K562 (cell line): ENCODE measurements at regions not wholly inside any gene's neighbourhood (a gene's known extent, or its start where the extent isn't known, plus 50 kb on each side); places are given as distances from the start of the nearest gene placed in this dataset.

Experiments used
- CHD2 ChIP-seq: IDR thresholded peaks from 2 replicates; pipeline ENCODE4 v1.6.1; 2011; ENCODE audit warnings: low read depth, low read length
- HNRNPH1 ChIP-seq: fragments of 200-400 bp; formaldehyde crosslinking; optimal IDR thresholded peaks from 2 replicates; pipeline ENCODE3; 2017; ENCODE audit warnings: low read depth, mild to moderate bottlenecking, low read length, moderate library complexity
- PRMT5 ChIP-seq: sonication (generic); formaldehyde crosslinking; IDR thresholded peaks from 2 replicates; pipeline ENCODE4 v1.5.0; 2020; ENCODE audit warnings: missing genetic modification reagents
- TF ChIP-seq, protein P1 (sequence below), 2 experiments: IDR thresholded peaks; 2 replicates each; pipeline ENCODE4 v1.6.1; 2011; ENCODE audit warnings: borderline replicate concordance in 1 of 2, control low read depth in 1 of 2, low read depth in 1 of 2, low read length in 1 of 2, mild to moderate bottlenecking in 1 of 2, mixed read lengths in 1 of 2, moderate library complexity in 1 of 2; ENCODE audit not compliant: insufficient read depth in 1 of 2, insufficient read length in 1 of 2, poor library complexity in 1 of 2, severe bottlenecking in 1 of 2; ENCODE audit errors: extremely low read depth in 1 of 2
- TF ChIP-seq, protein P2 (sequence below): conservative IDR thresholded peaks from 2 replicates; pipeline ENCODE4 v1.6.1; 2011; ENCODE audit warnings: low read depth, mild to moderate bottlenecking, low read length; ENCODE audit not compliant: control insufficient read depth
- TF ChIP-seq, protein P3 (sequence below): fragments of 450-650 bp; IDR thresholded peaks from 2 replicates; pipeline ENCODE4 v1.6.1; 2016; ENCODE audit warnings: missing biosample characterization, missing genetic modification characterization

DNA sequence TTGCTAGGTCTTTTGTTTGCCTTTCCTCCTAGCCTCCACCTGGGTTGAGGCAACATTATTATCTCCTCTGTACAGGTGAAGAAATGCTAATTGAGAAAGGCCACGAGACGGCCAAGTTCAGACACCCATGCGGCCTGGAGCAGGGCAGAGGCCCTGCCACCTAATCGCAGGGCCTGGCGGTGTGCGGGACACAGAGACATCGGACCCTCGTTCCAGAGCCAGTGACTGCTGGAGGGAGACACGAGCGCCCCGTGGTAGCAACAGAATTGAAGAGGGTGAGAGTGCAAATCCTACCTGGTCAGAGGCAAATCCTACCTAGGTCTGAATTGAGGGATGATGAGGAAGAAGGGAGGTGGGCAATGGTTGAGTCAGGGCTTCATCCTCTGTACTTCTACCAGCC is 113.8 kb upstream of the MEF2A start (continued):
- TF ChIP-seq, protein P1, sequence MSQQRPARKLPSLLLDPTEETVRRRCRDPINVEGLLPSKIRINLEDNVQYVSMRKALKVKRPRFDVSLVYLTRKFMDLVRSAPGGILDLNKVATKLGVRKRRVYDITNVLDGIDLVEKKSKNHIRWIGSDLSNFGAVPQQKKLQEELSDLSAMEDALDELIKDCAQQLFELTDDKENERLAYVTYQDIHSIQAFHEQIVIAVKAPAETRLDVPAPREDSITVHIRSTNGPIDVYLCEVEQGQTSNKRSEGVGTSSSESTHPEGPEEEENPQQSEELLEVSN (IDR thresholded peaks at IDR 0.05; ENCODE audit: borderline replicate concordance in 1 of 2, extremely low read depth in 1 of 2, insufficient read depth in 1 of 2, insufficient read length in 1 of 2, low read depth in 1 of 2, low read length in 1 of 2, poor library complexity in 1 of 2, severe bottlenecking in 1 of 2) = no peak
- TF ChIP-seq HNRNPH1 = no peak
- no peak for TF ChIP-seq CHD2
- TF ChIP-seq, protein P2, sequence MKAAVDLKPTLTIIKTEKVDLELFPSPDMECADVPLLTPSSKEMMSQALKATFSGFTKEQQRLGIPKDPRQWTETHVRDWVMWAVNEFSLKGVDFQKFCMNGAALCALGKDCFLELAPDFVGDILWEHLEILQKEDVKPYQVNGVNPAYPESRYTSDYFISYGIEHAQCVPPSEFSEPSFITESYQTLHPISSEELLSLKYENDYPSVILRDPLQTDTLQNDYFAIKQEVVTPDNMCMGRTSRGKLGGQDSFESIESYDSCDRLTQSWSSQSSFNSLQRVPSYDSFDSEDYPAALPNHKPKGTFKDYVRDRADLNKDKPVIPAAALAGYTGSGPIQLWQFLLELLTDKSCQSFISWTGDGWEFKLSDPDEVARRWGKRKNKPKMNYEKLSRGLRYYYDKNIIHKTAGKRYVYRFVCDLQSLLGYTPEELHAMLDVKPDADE = no peak
- TF ChIP-seq, protein P3, sequence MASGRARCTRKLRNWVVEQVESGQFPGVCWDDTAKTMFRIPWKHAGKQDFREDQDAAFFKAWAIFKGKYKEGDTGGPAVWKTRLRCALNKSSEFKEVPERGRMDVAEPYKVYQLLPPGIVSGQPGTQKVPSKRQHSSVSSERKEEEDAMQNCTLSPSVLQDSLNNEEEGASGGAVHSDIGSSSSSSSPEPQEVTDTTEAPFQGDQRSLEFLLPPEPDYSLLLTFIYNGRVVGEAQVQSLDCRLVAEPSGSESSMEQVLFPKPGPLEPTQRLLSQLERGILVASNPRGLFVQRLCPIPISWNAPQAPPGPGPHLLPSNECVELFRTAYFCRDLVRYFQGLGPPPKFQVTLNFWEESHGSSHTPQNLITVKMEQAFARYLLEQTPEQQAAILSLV (tag) = no peak
- TF ChIP-seq PRMT5 (CRISPR knock-in tag) = no peak
- TF ChIP-seq, all 486 proteins: peak for 0
